ENCODE measurements at regions not wholly inside any gene's neighbourhood (a gene's known extent, or its start where the extent isn't known, plus 50 kb on each side); places are given as distances from the start of the nearest gene placed in this dataset.

- no peak for TF ChIP-seq POLR2A (IDR thresholded peaks at IDR 0.05; ENCODE audit: extremely low read depth, insufficient read length)
- no peak for TF ChIP-seq CTCF (IDR thresholded peaks at IDR 0.05; ENCODE audit: low read depth, low read length)
- TF ChIP-seq MAX (IDR thresholded peaks at IDR 0.05; ENCODE audit: low read depth, low read length) = no peak
Observed at GRCh38 chr16:86220561-86220960, 289.8 kb upstream of the FOXF1 start.
